GM23338 (cell line): ENCODE measurements at regions not wholly inside any gene's neighbourhood (a gene's known extent, or its start where the extent isn't known, plus 50 kb on each side); places are given as distances from the start of the nearest gene placed in this dataset.

Experiments used
- CREB1 ChIP-seq: fragments of 250-450 bp; sonication (Bioruptor Pico); IDR thresholded peaks from 2 replicates; pipeline ENCODE4 v1.5.0; 2020; ENCODE audit warnings: low read depth, mild to moderate bottlenecking, moderate library complexity
- EZH2 ChIP-seq: fragments of 200-600 bp; sonication (generic); IDR thresholded peaks from one replicate; pipeline ENCODE4 v1.8.0; 2017; ENCODE audit warnings: antibody characterized with exemption, mild to moderate bottlenecking, low read depth; ENCODE audit not compliant: unreplicated experiment
- EZH2phosphoT487 ChIP-seq: fragments of 200-600 bp; sonication (generic); IDR thresholded peaks from one replicate; pipeline ENCODE4 v1.8.1; 2018; ENCODE audit warnings: antibody characterized with exemption; ENCODE audit not compliant: unreplicated experiment
- JUNB ChIP-seq: IDR thresholded peaks from one replicate; pipeline ENCODE4 v1.6.1; 2016; ENCODE audit warnings: antibody characterized with exemption; ENCODE audit not compliant: unreplicated experiment
- NANOG ChIP-seq: IDR thresholded peaks from 2 replicates; pipeline ENCODE4 v1.6.1; 2016; ENCODE audit warnings: antibody characterized with exemption, borderline replicate concordance
- POLR2AphosphoS5 ChIP-seq: IDR thresholded peaks from 2 replicates; pipeline ENCODE4 v1.6.1; 2016; ENCODE audit warnings: antibody characterized with exemption, low read depth
- STAT1 ChIP-seq: IDR thresholded peaks from one replicate; pipeline ENCODE4 v1.6.1; 2016; ENCODE audit warnings: antibody characterized with exemption; ENCODE audit not compliant: unreplicated experiment
- ZNF114 ChIP-seq: fragments of 250-450 bp; sonication (Bioruptor Pico); IDR thresholded peaks from 2 replicates; pipeline ENCODE4 v1.5.0; 2020; ENCODE audit warnings: mild to moderate bottlenecking, moderate library complexity
- TF ChIP-seq, protein P1 (sequence below), 2 experiments: fragments of 200-600 bp in 1 of 2; sonication (generic) in 1 of 2; conservative IDR thresholded peaks; 2 replicates each; pipeline versions ENCODE4 v1.5.1 to v1.6.1; 2016 to 2017; ENCODE audit warnings: antibody characterized with exemption in 2 of 2, low read depth in 2 of 2, mild to moderate bottlenecking in 2 of 2, moderate library complexity in 1 of 2
- TF ChIP-seq, protein P2 (sequence below): IDR thresholded peaks from one replicate; pipeline ENCODE4 v1.6.1; 2018; ENCODE audit warnings: antibody characterized with exemption; ENCODE audit not compliant: unreplicated experiment
- TF ChIP-seq, protein P3 (sequence below): IDR thresholded peaks from 2 replicates; pipeline ENCODE4 v1.6.1; 2016; ENCODE audit warnings: antibody characterized with exemption

DNA sequence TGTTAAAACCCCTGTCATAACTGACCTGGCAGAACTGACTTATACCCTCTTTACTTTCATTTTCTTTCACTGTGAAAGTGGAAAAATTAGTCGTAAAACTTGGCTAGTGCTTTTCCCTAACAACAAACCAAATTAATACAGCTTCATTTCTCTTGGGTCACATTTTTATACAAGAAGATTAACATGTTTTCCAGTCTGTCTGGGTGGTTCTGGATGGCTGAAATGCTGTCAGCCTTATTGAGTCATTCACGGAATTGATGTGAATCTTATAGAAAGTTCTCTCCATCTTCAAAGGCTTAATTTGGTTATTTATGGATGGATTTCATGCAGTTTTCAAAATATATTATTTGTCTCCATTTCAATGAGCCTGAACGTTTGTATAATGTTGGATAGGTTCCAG is 440.0 kb downstream of the KCTD12 start:
- TF ChIP-seq, protein P1, sequence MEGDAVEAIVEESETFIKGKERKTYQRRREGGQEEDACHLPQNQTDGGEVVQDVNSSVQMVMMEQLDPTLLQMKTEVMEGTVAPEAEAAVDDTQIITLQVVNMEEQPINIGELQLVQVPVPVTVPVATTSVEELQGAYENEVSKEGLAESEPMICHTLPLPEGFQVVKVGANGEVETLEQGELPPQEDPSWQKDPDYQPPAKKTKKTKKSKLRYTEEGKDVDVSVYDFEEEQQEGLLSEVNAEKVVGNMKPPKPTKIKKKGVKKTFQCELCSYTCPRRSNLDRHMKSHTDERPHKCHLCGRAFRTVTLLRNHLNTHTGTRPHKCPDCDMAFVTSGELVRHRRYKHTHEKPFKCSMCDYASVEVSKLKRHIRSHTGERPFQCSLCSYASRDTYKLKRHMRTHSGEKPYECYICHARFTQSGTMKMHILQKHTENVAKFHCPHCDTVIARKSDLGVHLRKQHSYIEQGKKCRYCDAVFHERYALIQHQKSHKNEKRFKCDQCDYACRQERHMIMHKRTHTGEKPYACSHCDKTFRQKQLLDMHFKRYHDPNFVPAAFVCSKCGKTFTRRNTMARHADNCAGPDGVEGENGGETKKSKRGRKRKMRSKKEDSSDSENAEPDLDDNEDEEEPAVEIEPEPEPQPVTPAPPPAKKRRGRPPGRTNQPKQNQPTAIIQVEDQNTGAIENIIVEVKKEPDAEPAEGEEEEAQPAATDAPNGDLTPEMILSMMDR (conservative IDR thresholded peaks at IDR 0.05; ENCODE audit: low read depth in 2 of 2): no peak
- TF ChIP-seq NANOG (no peak), JUNB (no peak), EZH2 (no peak), POLR2AphosphoS5 (no peak), EZH2phosphoT487 (no peak), CREB1 (CRISPR knock-in tag) (no peak), ZNF114 (CRISPR knock-in tag) (no peak), STAT1 (no peak)
- TF ChIP-seq, protein P2, sequence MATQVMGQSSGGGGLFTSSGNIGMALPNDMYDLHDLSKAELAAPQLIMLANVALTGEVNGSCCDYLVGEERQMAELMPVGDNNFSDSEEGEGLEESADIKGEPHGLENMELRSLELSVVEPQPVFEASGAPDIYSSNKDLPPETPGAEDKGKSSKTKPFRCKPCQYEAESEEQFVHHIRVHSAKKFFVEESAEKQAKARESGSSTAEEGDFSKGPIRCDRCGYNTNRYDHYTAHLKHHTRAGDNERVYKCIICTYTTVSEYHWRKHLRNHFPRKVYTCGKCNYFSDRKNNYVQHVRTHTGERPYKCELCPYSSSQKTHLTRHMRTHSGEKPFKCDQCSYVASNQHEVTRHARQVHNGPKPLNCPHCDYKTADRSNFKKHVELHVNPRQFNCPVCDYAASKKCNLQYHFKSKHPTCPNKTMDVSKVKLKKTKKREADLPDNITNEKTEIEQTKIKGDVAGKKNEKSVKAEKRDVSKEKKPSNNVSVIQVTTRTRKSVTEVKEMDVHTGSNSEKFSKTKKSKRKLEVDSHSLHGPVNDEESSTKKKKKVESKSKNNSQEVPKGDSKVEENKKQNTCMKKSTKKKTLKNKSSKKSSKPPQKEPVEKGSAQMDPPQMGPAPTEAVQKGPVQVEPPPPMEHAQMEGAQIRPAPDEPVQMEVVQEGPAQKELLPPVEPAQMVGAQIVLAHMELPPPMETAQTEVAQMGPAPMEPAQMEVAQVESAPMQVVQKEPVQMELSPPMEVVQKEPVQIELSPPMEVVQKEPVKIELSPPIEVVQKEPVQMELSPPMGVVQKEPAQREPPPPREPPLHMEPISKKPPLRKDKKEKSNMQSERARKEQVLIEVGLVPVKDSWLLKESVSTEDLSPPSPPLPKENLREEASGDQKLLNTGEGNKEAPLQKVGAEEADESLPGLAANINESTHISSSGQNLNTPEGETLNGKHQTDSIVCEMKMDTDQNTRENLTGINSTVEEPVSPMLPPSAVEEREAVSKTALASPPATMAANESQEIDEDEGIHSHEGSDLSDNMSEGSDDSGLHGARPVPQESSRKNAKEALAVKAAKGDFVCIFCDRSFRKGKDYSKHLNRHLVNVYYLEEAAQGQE: no peak
- TF ChIP-seq, protein P3, sequence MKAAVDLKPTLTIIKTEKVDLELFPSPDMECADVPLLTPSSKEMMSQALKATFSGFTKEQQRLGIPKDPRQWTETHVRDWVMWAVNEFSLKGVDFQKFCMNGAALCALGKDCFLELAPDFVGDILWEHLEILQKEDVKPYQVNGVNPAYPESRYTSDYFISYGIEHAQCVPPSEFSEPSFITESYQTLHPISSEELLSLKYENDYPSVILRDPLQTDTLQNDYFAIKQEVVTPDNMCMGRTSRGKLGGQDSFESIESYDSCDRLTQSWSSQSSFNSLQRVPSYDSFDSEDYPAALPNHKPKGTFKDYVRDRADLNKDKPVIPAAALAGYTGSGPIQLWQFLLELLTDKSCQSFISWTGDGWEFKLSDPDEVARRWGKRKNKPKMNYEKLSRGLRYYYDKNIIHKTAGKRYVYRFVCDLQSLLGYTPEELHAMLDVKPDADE: no peak
